CD4-positive, alpha-beta T cell treated with Interleukin-15 for 4 hours (primary cell): ENCODE measurements at regions not wholly inside any gene's neighbourhood (a gene's known extent, or its start where the extent isn't known, plus 50 kb on each side); places are given as distances from the start of the nearest gene placed in this dataset.

ENCODE experiments used
- DNase-seq: peaks from one replicate; pipeline ENCODE4 v3.0.0-alpha.2; 2020; ENCODE audit warnings: low spot score

- DNase-seq = no peak
These were observed 923.6 kb downstream of the GATA3 start for GRCh38 chr10:8978100-8978499.

GRCh38 chr10:8979976-8980375 lies 925.5 kb downstream of the GATA3 start:
- DNase-seq = no peak

- DNase-seq = no peak
These were observed 926.8 kb downstream of the GATA3 start for GRCh38 chr10:8981277-8981676.

GRCh38 chr10:8985651-8986050 lies 931.2 kb downstream of the GATA3 start:
- DNase-seq = no peak

- DNase-seq = no peak
These were observed 932.5 kb downstream of the GATA3 start for GRCh38 chr10:8986975-8987374.

- no peak for DNase-seq
These were observed 933.2 kb downstream of the GATA3 start for GRCh38 chr10:8987712-8988111.

- DNase-seq = no peak
These were observed 935.9 kb downstream of the GATA3 start for GRCh38 chr10:8990280-8990987.

GRCh38 chr10:8992009-8992408 lies 937.5 kb downstream of the GATA3 start:
- DNase-seq = no peak

- no peak for DNase-seq
These were observed 939.4 kb downstream of the GATA3 start for GRCh38 chr10:8993864-8994263.

GRCh38 chr10:8998751-8999150 lies 944.3 kb downstream of the GATA3 start:
- DNase-seq = no peak

GRCh38 chr10:9003122-9003521 lies 948.6 kb downstream of the GATA3 start:
- no peak for DNase-seq

- DNase-seq = no peak
These were observed 950.2 kb downstream of the GATA3 start for GRCh38 chr10:9004736-9005135.

GRCh38 chr10:9009505-9009904 lies 955.0 kb downstream of the GATA3 start:
- no peak for DNase-seq

GRCh38 chr10:9010093-9010492 lies 955.6 kb downstream of the GATA3 start:
- peak; percentile 59 for DNase-seq

GRCh38 chr10:9010931-9011670 lies 956.6 kb downstream of the GATA3 start:
- DNase-seq = no peak

GRCh38 chr10:9012312-9012711 lies 957.8 kb downstream of the GATA3 start:
- no peak for DNase-seq

GRCh38 chr10:9015005-9015404 lies 960.5 kb downstream of the GATA3 start:
- DNase-seq = no peak

- DNase-seq = peak; percentile 38
These were observed 961.0 kb downstream of the GATA3 start for GRCh38 chr10:9015447-9015846.

- DNase-seq = no peak
These were observed 962.4 kb downstream of the GATA3 start for GRCh38 chr10:9016930-9017329.

- DNase-seq = no peak
These were observed 964.0 kb downstream of the GATA3 start for GRCh38 chr10:9018195-9019173.

- no peak for DNase-seq
These were observed 968.7 kb downstream of the GATA3 start for GRCh38 chr10:9023206-9023605.

GRCh38 chr10:9024210-9024609 lies 969.7 kb downstream of the GATA3 start:
- no peak for DNase-seq

GRCh38 chr10:9028231-9028630 lies 973.7 kb downstream of the GATA3 start:
- DNase-seq = no peak
